Daoy (cell line): ENCODE measurements at regions not wholly inside any gene's neighbourhood (a gene's known extent, or its start where the extent isn't known, plus 50 kb on each side); places are given as distances from the start of the nearest gene placed in this dataset.
"Not testable (repeated sequence)": the region's sequence is repeated elsewhere in the genome, so short reads cannot be mapped to it uniquely, and the experiment has no call there.

Experiments
- DNase-seq: peaks from one replicate; pipeline ENCODE4 v3.0.0-alpha.2; 2015; ENCODE audit warnings: low read depth

DNA sequence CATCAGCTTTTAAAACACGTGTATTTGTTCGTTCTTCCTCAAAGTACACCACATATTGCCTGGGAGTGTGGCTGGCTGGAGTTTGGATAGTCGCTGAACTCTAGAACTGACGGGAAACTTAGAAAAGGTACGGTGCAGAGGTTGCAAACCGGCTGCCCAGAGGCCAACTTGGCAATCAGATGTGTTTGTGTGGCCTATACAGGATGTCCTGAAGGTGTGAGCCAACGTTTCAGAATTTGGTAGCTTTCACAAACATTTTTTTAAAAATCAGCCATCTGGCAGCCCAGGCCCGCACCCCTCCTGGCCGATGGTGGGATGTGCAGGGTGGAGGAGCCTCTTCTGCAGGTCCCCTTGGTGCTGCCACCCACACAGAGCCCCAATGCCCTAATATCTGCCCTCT is 73.6 kb upstream of the SLC25A33 start:
- DNase-seq = no peak

DNA sequence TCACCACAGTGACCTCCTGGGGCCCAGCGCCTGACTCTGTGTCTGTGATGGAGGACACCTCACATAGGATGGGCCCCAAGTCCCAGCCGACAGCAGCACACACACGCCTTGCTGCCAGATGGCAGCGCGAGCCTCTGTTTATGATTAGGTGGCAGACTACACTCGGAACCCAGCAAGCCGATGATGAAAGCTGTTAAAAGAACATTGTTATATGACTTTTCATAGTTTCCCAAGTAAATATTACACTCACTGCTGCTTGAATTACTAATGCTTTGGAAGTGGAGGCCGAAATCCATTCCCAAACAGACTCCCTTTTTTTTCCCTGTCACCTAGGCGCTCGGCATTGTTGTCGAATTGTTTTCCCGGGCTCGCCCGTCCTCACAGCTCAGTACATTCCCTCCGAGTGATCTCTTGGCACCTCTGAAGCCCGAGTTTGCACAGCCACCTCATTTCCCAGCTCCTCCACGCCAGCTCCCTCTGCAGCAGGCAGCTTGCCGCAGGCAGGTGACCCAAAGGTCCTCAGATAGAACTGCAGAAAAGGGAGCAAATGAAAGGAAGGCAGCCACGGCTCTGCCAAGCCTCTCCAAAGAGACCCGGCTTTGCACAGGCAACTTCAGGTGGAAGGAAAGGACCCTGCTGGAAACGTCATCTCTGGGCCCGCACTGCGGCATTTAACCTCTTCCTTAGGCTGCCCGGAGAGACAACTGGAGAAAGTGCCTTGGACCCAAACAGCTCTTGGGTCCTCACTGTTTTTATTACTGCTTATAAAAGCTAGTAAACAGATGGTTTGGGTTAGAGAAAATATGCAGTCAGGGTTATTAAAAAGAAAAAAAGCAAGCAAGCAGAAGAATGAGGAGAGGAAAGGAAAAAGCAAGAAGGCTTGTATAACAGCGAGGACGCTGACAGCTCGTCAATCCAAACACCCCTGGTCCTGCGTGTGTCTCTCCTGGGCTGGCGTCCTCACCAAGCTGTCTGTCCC is 72.2 kb upstream of the SLC25A33 start:
- DNase-seq = no peak

DNA sequence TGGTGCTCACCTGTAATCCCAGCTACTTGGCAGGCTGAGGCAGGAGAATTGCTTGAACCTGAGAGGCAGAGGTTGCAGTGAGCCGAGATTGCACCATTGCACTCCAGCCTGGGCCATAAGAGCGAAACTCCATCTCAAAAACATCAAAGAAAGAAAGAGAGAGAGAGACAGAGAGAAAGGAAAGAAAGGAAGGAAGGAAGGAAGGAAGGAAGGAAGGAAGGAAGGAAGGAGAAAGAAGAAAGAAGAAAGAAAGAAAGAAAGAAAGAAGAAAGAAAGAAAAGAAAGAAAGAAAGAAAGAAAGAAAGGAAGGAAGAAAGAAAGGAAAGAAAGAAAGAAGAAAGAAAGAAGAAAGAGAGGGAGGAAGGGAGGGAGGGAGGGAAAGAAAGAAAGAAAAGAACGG is 69.4 kb upstream of the SLC25A33 start:
- not testable (repeated sequence) for DNase-seq

DNA sequence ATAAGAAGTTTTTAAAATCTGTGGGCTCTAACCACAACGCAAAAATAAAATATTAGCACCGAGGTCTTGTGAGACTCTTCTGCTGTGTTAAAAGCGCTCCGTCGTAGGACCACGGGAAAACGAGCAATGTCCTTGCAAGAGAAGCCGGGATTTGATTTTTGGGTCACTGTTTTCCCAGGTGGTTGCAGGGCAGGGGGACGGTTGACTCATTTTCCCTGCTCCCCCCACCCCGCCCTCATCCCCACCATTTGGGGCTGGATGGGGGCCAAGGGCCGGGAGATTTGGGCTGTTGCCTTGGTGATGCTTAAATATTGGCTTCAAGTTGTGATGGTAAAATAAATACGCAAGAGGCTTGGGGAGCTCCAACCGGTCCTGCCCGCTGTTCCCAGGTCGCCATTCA is 67.6 kb upstream of the SLC25A33 start:
- DNase-seq = no peak

DNA sequence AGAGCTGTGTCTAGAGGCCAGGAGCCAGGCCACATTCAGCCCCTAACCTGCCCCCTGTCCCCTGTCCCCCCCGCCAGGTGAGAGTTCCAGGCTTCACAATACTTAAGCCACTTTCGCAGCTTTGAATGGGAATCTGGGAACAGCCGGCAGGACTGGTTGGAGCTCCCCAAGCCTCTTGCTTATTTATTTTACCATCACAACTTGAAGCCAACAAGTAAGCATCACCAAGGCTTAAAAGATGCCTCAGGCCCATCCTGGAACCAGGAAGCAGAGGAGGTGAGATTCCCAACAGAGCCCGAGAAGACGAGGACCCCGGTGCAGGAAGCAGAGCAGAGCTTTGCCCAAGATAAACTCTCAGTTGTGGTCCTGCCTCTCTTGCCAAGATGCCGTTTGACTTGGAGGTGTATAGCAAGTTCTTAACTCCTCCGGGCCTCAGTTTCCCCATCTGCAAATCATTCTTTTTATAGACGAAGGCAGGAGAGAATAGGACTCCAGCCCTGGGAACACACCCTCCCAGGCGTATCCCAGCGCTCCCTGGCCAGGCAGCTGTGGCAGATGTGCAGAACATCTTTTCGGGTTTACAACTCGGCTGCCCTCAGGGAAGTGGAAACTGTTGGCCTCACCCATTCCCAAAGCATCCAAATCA is 66.8 kb upstream of the SLC25A33 start:
- DNase-seq = no peak

DNA sequence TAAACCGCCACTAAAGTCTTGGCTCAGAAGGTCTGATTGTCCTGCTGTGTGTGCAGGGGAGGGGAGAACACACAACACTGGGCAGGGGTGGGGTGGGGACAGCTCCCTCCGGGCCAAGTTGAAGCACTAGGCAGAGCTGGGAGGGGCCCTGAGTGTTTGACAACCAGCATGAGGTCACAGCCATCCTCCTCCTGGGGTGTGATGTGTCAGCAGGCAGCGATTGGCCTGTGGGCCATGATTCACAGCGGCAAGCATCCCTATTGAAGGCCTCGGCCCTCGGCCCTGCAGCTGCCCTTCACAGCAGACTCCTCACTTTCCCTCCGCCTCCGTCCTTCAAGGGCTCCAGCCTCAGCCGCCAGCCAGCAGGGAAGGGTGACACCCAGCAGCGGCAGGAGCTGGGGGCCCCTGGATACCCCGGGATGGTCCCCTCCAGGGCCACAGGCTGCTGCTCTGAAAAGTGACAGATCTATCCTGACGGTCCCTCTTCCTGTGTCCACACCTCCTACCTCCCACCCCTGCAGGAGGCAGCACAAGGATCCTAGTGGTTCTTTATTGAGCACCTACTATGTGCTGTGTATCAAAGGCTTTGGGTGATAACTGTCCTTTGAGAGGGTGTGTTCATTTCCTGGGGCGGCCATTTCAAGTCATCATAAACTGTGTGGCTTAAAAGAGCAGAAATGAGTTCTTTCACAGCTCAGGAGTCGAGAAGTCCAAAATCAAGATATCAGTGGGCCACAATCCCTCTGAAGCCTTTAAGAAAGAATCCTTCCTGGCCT is 66.0 kb upstream of the SLC25A33 start:
- DNase-seq = peak; percentile 96

DNA sequence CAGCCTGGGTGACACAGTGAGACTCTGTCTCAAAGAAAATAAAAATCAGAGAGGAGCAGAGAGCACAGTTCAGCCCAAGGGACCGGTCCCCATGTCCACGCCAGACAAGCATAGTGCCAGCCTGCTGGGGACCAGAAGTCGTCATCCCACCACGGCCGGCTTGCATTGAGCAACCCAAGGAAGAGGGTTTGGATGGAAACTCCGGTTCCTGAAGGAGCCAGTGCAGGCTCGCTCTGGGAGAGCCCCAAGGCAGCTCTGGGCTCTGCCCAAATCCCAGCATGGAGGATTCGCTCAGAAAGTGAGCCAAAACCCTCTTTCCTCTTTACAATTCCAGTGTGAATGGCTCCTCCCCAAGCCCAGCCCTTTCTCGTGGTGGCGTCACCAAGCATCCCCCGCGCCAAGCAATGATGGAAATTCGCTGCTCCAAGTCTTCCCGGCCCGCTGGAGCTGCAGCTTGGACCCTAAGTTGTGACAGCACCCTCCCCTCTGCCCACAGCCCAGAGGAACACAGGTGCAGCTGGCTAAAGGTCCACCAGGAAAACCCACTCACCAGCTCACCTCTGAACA is 64.1 kb upstream of the SLC25A33 start:
- DNase-seq = no peak

DNA sequence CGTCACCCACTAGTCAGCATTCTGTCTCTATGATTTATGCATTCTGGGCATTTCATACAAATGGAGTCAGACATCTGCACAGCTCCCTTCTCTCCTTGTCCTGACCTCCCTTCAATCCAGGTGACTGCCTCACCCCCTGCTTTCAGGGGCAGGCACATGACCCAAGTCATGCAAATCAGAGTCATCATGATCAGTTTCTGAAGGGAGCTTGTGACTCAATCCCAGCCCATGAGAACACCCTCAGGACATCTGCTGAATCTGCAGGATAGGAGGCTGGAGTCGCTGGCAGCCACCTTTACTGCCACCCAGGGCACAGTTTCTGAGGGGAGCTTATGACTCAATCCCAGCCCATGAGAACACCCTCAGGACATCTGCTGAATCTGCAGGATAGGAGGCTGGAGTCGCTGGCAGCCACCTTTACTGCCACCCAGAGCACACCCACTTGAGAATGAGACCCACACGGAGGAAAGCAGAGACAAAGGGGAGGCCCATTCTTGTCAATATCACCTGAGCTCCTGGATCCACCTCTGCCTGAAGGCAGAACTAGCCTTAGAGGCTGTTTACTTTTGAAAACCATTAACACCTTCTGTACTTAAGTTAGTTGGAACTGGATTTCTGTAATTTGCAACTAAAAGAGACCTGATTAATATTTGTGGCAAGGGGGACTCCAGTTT is 62.3 kb upstream of the SLC25A33 start:
- peak; percentile 48 for DNase-seq

DNA sequence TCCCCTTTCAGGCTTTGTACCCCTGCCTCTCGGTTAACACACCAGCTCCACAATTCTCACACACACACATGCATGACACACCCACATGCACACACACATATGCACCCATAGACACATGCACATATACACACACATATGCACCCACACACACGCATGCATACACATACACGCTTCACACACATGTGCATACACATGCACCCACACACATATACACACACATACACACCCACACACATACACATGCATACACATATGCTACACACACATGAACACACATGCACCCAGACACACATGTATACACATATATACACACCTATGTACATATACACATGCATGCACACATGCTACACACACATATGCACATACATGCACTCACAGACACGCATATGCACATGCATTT is 61.7 kb upstream of the SLC25A33 start:
- DNase-seq = no peak

DNA sequence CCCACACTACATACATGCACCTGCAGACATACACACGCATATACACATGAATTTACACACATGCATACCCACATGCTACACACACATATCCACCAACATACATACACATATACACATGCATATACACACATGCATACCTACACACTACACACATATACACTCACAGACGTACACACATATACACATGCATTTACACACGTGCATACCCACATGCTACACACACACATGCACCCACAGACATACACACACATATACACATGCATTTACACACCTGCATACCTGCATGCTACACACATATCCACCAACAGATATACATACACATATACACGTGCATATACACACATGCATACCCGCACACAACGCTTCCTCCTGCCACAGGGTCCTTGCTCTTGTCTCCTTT is 61.2 kb upstream of the SLC25A33 start:
- DNase-seq = no peak

DNA sequence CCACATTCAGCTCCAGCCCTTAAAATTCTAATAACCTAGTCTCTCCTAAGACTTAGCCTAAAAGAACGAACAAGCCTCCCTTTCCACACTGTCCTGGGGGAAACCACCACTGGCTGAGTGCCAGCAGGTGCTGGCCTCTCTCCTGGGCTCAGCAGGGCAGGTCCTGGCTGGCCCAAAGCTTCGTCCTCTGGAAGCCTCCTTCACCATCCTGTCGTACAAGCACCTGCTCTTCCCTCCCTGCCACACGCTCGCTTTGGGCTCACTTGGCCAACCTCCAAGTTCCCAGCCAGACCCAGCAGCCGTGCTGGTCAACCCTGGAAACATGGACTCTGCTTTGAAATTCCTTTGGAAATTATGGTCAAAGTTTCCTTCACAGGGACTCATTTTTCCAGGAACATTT is 58.2 kb upstream of the SLC25A33 start:
- DNase-seq = no peak

DNA sequence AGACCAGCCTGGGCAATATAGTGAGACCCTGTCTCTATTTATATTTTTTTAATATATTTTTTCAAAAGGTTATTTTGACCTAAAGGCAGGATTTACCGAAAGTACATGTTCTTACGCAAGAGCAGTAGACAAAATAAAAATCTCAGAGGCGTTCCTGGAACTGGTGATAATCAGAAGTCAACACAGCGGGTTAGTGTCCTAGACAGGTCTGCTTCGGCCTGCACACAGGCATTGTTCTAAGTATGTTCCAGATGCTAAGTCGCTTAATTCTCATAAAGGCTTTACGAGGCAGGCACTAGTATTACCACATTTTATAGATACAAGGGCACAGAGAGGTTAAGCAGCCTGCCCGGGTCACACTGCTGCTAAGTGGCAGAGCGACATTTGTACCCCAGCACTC is 56.9 kb upstream of the SLC25A33 start:
- no peak for DNase-seq

DNA sequence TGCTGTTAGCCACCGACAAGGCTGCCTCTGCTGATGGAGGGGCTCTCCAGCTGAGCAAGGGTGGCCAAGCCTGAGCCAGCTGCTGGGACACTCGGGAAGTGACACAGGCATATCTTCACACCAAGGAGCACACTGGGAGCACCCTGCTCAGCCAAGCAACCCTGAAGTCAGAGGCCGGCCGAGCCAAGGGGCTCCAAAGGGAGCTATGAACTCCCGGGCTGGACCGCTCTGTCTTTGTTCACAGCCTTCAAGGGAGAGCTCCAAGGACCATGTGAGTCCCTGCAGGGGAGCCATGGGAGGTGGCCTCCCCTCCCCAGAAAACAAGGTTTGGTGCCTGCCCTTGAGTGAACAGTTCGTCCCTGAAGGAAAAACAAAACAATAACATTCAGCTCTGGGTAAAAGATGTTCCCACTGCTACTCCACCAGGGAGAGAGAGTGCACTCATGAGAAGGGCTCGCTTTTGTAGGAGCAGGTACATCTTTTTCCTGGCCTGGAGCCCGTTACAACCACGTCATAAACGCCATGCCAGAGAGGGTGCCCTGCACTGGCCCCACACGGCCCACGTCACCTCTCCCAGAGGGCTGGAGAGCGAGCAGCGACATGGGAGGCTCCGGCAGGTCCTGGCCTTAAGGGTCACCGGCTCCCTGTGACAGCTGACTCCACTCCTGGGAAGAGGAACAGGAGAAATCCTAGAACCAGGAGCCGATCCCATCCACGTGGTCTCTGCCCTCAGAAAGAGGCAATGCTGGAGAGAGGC is 56.3 kb upstream of the SLC25A33 start:
- no peak for DNase-seq

DNA sequence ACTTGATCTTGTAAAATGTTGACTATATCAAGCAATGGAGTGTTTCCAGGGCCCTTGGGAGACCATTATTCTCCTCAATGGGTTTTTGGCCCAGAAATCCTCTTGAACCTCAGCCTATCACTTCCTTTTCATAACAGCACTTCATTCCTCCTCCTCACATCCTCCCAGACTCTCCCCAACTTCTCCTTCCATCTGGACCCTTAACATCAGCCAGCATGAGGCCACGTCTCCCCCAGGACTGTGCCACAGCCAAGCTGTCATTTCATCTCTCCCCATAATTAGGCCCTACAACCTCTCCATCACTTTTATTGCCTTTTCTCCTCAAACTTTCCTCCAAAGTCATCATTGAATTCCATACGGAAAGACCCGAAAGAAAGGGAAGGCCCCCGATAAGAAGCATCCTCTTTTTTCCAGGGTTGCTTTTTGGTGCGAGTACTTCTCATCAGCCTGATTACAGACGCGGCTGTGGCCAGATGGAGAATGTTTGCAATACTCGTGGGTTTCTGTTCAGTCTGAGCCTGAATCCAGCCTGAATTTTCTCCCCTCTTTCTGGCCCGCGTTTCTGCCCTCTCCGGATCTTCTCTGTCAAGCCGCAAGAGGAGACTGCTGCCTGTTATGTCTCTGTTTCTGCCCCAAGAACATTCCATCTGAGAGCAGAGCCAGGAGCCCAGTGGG is 52.7 kb upstream of the SLC25A33 start:
- DNase-seq = no peak
